Loucy (cell line): ENCODE measurements at regions not wholly inside any gene's neighbourhood (a gene's known extent, or its start where the extent isn't known, plus 50 kb on each side); places are given as distances from the start of the nearest gene placed in this dataset.

Experiments
- H2AFZ ChIP-seq: fragments of 200-600 bp; sonication (generic); 2 replicates; pipeline ENCODE4 v1.6.0; 2016; ENCODE audit warnings: antibody characterized with exemption, mild to moderate bottlenecking, low read length, moderate library complexity
- H3F3A ChIP-seq: fragments of 200-600 bp; 2 replicates; pipeline ENCODE4 v1.6.0; 2016; ENCODE audit warnings: antibody characterized with exemption, low read depth, mild to moderate bottlenecking
- H3K27me3 ChIP-seq: fragments of 200-600 bp; sonication (generic); 2 replicates; pipeline ENCODE4 v1.6.1; 2014; ENCODE audit warnings: low read length, mild to moderate bottlenecking; ENCODE audit not compliant: insufficient read depth, poor library complexity, severe bottlenecking
- H3K36me3 ChIP-seq: fragments of 200-600 bp; sonication (generic); 2 replicates; pipeline ENCODE4 v1.6.1; 2016; ENCODE audit warnings: low read length; ENCODE audit not compliant: insufficient read depth
- H3K4me1 ChIP-seq: fragments of 200-600 bp; sonication (generic); 2 replicates; pipeline ENCODE4 v1.5.1; 2014; ENCODE audit warnings: low read length, mild to moderate bottlenecking; ENCODE audit not compliant: insufficient read depth, poor library complexity, severe bottlenecking
- H3K4me2 ChIP-seq: fragments of 200-600 bp; sonication (generic); 2 replicates; pipeline ENCODE4 v1.6.0; 2014; ENCODE audit warnings: antibody characterized with exemption, low read length, low read depth, mild to moderate bottlenecking; ENCODE audit not compliant: poor library complexity, severe bottlenecking
- H3K4me3 ChIP-seq: fragments of 200-600 bp; sonication (generic); 2 replicates; pipeline ENCODE4 v1.5.1; 2014; ENCODE audit warnings: low read length, mild to moderate bottlenecking, mixed read lengths; ENCODE audit not compliant: poor library complexity, severe bottlenecking
- H3K79me2 ChIP-seq: fragments of 200-600 bp; sonication (generic); 2 replicates; pipeline ENCODE4 v1.6.1; 2014; ENCODE audit warnings: low read length; ENCODE audit not compliant: insufficient read depth
- H3K9ac ChIP-seq: fragments of 200-600 bp; sonication (generic); 2 replicates; pipeline ENCODE4 v1.6.0; 2014; ENCODE audit warnings: mild to moderate bottlenecking, low read depth, low read length, moderate library complexity; ENCODE audit not compliant: poor library complexity, severe bottlenecking
- H3K9me2 ChIP-seq: fragments of 200-600 bp; sonication (generic); replicated peaks from 2 replicates; pipeline ENCODE4 v1.6.1; 2016; ENCODE audit warnings: low read depth, low read length, mixed read lengths
- H3K9me3 ChIP-seq: fragments of 200-600 bp; sonication (generic); 2 replicates; pipeline ENCODE4 v1.6.1; 2014; ENCODE audit warnings: mild to moderate bottlenecking, antibody characterized with exemption, low read length, low read depth; ENCODE audit not compliant: insufficient read depth
- H4K20me1 ChIP-seq: fragments of 200-600 bp; sonication (generic); 2 replicates; pipeline ENCODE4 v1.6.0; 2014; ENCODE audit warnings: antibody characterized with exemption, low read length, mild to moderate bottlenecking; ENCODE audit not compliant: insufficient read depth, poor library complexity, severe bottlenecking
- EZH2phosphoT487 ChIP-seq: fragments of 200-600 bp; IDR thresholded peaks from 2 replicates; pipeline ENCODE4 v1.6.1; 2018; ENCODE audit warnings: antibody characterized with exemption, mild to moderate bottlenecking, moderate library complexity, borderline replicate concordance
- TF ChIP-seq, protein P1 (sequence below): fragments of 200-600 bp; sonication (generic); conservative IDR thresholded peaks from 2 replicates; pipeline ENCODE4 v1.5.1; 2014; ENCODE audit warnings: mild to moderate bottlenecking, antibody characterized with exemption, low read length

DNA sequence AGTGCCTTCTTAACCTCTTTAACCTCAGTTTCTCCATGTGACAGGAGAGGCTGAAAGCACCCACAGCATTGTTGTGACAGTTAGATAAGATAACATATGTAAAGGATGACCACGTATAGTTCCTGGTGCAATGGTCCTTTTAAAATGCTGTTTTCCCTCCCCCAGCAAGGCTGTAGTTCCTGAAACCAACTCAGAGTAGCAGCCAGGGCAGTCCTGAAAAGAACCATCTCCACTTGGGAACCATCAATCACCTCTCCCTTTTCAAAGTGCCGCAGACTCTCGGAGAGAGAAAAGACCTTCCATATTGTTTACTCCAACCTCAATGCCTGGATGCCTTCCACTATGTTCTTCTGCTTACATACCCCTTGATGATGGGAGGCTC, 158.8 kb downstream of the DDX1 start:
- no peaks in the 10 kb centered on the region for H3K9me2 ChIP-seq
- H3K79me2 ChIP-seq, result no peaks in the 10 kb centered on the region
- no peak overlapping the region for H3K4me3 ChIP-seq
- H3K27me3 ChIP-seq, result no peaks in the 10 kb centered on the region
- H3K9me3 ChIP-seq, result no peaks in the 10 kb centered on the region
- H3K4me2 ChIP-seq, result no peak overlapping the region
- H3F3A ChIP-seq, result no peaks in the 10 kb centered on the region
- no peak overlapping the region for H2AFZ ChIP-seq
- no peaks in the 10 kb centered on the region for H3K36me3 ChIP-seq
- no peaks in the 10 kb centered on the region for H3K4me1 ChIP-seq
- no peak overlapping the region for H3K9ac ChIP-seq
- TF ChIP-seq, protein P1, sequence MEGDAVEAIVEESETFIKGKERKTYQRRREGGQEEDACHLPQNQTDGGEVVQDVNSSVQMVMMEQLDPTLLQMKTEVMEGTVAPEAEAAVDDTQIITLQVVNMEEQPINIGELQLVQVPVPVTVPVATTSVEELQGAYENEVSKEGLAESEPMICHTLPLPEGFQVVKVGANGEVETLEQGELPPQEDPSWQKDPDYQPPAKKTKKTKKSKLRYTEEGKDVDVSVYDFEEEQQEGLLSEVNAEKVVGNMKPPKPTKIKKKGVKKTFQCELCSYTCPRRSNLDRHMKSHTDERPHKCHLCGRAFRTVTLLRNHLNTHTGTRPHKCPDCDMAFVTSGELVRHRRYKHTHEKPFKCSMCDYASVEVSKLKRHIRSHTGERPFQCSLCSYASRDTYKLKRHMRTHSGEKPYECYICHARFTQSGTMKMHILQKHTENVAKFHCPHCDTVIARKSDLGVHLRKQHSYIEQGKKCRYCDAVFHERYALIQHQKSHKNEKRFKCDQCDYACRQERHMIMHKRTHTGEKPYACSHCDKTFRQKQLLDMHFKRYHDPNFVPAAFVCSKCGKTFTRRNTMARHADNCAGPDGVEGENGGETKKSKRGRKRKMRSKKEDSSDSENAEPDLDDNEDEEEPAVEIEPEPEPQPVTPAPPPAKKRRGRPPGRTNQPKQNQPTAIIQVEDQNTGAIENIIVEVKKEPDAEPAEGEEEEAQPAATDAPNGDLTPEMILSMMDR, result no peak
- no peak for TF ChIP-seq EZH2phosphoT487
- no peaks in the 10 kb centered on the region for H4K20me1 ChIP-seq

DNA sequence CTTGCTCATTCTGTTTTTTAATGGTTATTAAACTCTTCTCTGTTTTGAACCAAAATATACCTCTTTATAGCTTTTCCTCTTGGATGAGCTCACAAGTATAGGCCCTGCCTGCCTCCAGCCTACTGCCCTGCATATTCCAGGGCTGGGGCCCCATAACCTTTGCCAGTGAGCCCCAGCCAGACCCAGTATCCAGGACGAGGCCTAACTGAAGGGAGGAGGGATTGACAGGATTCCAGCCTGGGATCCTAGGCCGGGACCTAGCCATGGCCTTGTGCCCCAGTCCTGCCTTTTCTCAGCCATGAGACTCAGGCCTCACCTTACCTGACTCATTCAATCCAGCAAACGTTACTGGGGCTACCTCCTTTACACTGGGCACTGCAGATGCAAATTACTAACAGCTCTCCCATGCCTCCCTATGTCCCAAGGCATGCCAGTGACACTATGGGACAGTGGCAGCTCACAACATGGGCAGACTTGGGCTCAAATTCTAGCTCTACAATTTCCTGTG, 159.2 kb downstream of the DDX1 start:
- Histone ChIP-seq H3F3A (no peaks in the 10 kb centered on the region), H3K79me2 (no peaks in the 10 kb centered on the region), H2AFZ (no peak overlapping the region), H3K27me3 (no peaks in the 10 kb centered on the region), H3K9me3 (no peaks in the 10 kb centered on the region), H3K4me3 (no peak overlapping the region), H3K9me2 (no peaks in the 10 kb centered on the region), H4K20me1 (no peaks in the 10 kb centered on the region), H3K4me2 (no peak overlapping the region), H3K9ac (no peak overlapping the region), H3K4me1 (no peaks in the 10 kb centered on the region), H3K36me3 (no peaks in the 10 kb centered on the region)
- TF ChIP-seq EZH2phosphoT487, result no peak
- TF ChIP-seq, protein P1, result no peak

DNA sequence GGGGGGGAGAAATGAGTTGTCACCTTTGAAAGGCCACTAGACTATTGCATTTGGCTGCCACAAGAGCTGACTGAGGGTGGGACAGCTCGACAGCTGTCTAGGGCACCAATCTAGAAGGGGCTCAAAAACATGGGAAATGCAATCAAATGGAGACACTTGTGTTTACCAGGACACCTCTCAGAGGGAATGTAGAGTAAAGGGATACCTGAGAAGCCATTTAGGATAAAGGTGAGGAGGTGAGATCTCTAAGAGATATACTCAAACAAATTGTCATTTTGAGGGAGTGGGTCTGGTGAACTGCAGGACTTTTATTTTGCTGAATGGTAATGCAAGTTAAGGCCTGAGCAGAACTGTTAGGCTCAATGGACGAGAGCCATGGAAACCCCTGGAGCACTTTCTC, 159.8 kb downstream of the DDX1 start:
- Histone ChIP-seq H3K4me3 (no peak overlapping the region), H3K4me2 (no peak overlapping the region), H3K4me1 (no peaks in the 10 kb centered on the region), H3K27me3 (no peaks in the 10 kb centered on the region), H3K36me3 (no peaks in the 10 kb centered on the region), H3K9me3 (no peaks in the 10 kb centered on the region), H2AFZ (no peak overlapping the region), H3K79me2 (no peaks in the 10 kb centered on the region), H3K9me2 (no peaks in the 10 kb centered on the region), H3K9ac (no peak overlapping the region), H3F3A (no peaks in the 10 kb centered on the region), H4K20me1 (no peaks in the 10 kb centered on the region)
- no peak for TF ChIP-seq EZH2phosphoT487
- TF ChIP-seq, protein P1, result no peak
